Right lobe of liver (tissue), 6 donors: ENCODE measurements at regions not wholly inside any gene's neighbourhood (a gene's known extent, or its start where the extent isn't known, plus 50 kb on each side); places are given as distances from the start of the nearest gene placed in this dataset.

ENCODE experiments used
- ATAC-seq, 4 donors: fragments of 200-7000 bp; cut with Tn5 transposase; one replicate each; pipeline ENCODE4 v1.9.1; 2020; ENCODE audit warnings: mild to moderate bottlenecking in 4 of 4, moderate library complexity in 4 of 4
- DNase-seq, 3 donors: peaks; one replicate each; pipeline ENCODE4 v3.0.0-alpha.2; 2020
- H3K27ac ChIP-seq, 3 donors: fragments of 200-600 bp; one replicate each; pipeline ENCODE4 v1.8.0; 2022
- H3K27me3 ChIP-seq, 2 donors: fragments of 200-600 bp; one replicate each; pipeline ENCODE4 v1.8.0; 2022
- H3K36me3 ChIP-seq, 4 donors: fragments of 200-600 bp; sonication (generic) in 1 of 4; one replicate each; pipeline versions ENCODE4 v1.5.1 to v1.8.0; 2017 to 2022; ENCODE audit warnings: control low read depth in 1 of 4
- H3K4me1 ChIP-seq, 4 donors: fragments of 200-600 bp; sonication (generic) in 1 of 4; one replicate each; pipeline versions ENCODE4 v1.5.1 to v1.8.0; 2017 to 2022; ENCODE audit warnings: control low read depth in 1 of 4
- H3K4me3 ChIP-seq, 3 donors: fragments of 200-600 bp; one replicate each; pipeline ENCODE4 v1.8.0; 2022
- H3K9me3 ChIP-seq, 4 donors: fragments of 200-600 bp; sonication (generic) in 1 of 4; one replicate each; pipeline versions ENCODE4 v1.5.1 to v1.8.0; 2017 to 2022; ENCODE audit warnings: control low read depth in 1 of 4
- CTCF ChIP-seq, 4 donors: fragments of 200-600 bp in 3 of 4; fragments of 450-650 bp in 1 of 4; IDR thresholded peaks; one replicate each; pipeline versions ENCODE4 v1.5.1 to v1.8.0; 2016 to 2022; ENCODE audit warnings: antibody characterized with exemption in 4 of 4, mild to moderate bottlenecking in 2 of 4
- POLR2A ChIP-seq: fragments of 450-650 bp; IDR thresholded peaks from one replicate; pipeline ENCODE4 v1.6.1; 2017; ENCODE audit warnings: antibody characterized with exemption, mild to moderate bottlenecking
- WGBS: methylation state at CpG from one replicate; pipeline ENCODE4 v1.1.6; 2018; ENCODE audit warnings: low coverage, low lambda C conversion rate; ENCODE audit not compliant: insufficient coverage; ENCODE audit errors: missing lambda C conversion rate; 5-methylcytosine and 5-hydroxymethylcytosine counted together
- intact Hi-C, 2 donors: fragments of 100-400 bp; cut with DNase I; formaldehyde crosslinking; loops; one replicate each; pipeline versions ENCODE4 v1.11.2 to v1.14.1; 2022
- donor health status: DM: no; HTN: yes; CAD: no.
- donor health status: DM: no; HTN: no; CAD: no.
- donor health status: DM: no; HTN: no; CAD: no.
- donor health status: DM: no; HTN: yes; CAD: no.
- donor health status: DM: no; HTN: yes; CAD: no.

DNA sequence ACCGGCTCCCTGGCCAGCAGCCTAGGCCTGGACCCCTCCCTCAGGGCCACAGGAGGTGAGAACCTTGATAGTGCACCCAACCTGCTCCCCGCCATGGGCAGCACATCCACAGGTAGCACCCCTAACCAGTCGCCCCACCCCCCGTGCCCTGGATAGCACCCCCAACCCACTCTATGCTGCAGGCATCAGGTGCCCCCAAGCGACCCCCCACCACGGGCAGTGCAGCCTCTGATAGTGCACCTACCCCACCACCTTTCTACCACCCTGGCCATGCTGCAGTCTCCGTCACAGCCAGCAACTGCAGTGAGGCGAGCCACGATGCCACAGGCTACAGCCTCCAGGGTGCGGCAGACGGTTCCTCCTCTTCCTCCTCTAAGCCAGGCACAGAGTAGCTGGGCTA is 55.6 kb downstream of the SOWAHC start:
- Histone ChIP-seq H3K9me3 (no peaks in the 10 kb centered on the region), H3K4me1 (no peaks in the 10 kb centered on the region), H3K4me3 (no peak overlapping the region), H3K27ac (no peak overlapping the region), H3K36me3 (no peaks in the 10 kb centered on the region), H3K27me3 (no peaks in the 10 kb centered on the region)
- TF ChIP-seq CTCF (IDR thresholded peaks at IDR 0.05) (no peak), POLR2A (no peak)
- no peak for DNase-seq
- intact Hi-C loops: no loop called here
- WGBS: 80% methylated on average over 3 of the region's 11 CpGs
- ATAC-seq: no peak

- H3K27me3 ChIP-seq: no peaks in the 10 kb centered on the region
- ATAC-seq: no peak
- no peak overlapping the region for H3K27ac ChIP-seq
- no CpG with 5 or more reads among the region's 8 CpGs for WGBS
- DNase-seq: no peak
- no peaks in the 10 kb centered on the region for H3K4me1 ChIP-seq
- H3K4me3 ChIP-seq: no peak overlapping the region
- H3K9me3 ChIP-seq: no peaks in the 10 kb centered on the region
- intact Hi-C loops: no loop called here
- TF ChIP-seq CTCF (IDR thresholded peaks at IDR 0.05) (no peak), POLR2A (no peak)
- H3K36me3 ChIP-seq: no peaks in the 10 kb centered on the region
These were observed 56.6 kb downstream of the SOWAHC start for GRCh38 chr2:109670556-109671411.

GRCh38 chr2:109674894-109675534 is 60.9 kb downstream of the SOWAHC start:
- H3K27me3 ChIP-seq: no peaks in the 10 kb centered on the region
- peak in 1 of 4 donors; percentile 22 for ATAC-seq
- no peaks in the 10 kb centered on the region for H3K4me1 ChIP-seq
- DNase-seq: no peak
- H3K27ac ChIP-seq: no peak overlapping the region
- no peak overlapping the region for H3K4me3 ChIP-seq
- no peaks in the 10 kb centered on the region for H3K9me3 ChIP-seq
- 50% methylated on average over 8 of the region's 8 CpGs for WGBS
- no peaks in the 10 kb centered on the region for H3K36me3 ChIP-seq
- intact Hi-C loops: no loop called here
- no peak for TF ChIP-seq CTCF (IDR thresholded peaks at IDR 0.05)
- no peak for TF ChIP-seq POLR2A

DNA sequence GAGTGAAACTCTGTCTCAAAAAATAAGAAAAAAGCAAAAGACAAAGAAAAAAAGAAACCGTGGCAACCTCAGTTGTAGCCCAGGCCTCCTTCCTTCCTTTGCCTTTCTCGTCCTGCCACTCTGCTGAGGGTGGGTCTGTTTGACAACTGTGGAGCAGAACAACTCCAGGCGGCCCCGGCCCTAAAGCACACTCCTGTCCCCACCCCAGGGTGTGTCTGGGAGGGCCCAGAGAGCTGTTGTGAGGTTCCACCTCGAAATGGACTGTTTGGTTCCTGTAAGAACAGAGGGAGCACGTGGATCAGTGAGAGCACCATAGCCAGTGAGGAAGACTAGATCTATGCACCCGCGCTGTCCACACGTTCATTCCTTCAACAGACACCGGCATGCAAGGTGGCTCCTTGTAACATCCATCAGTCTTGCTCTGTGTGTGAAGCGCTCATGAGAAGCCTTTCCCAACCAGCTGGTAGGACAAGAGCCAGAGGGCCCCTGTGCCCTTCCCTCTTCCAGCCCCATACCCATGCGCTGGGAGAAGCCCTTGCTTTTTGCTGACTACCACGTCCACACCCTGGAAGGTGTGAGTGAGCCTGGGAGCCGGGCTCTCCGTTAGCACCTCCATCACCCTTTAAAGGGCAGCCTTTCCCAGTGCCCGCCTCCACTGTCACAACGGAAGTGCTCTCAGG is 61.6 kb downstream of the SOWAHC start:
- Histone ChIP-seq H3K4me1 (peaks cover 0 to under 1% (median 0%) of the 10 kb centered on the region in 4 donors), H3K36me3 (no peaks in the 10 kb centered on the region), H3K27ac (no peak overlapping the region), H3K27me3 (no peaks in the 10 kb centered on the region), H3K4me3 (no peak overlapping the region), H3K9me3 (no peaks in the 10 kb centered on the region)
- ATAC-seq: no peak
- 73% methylated on average over 3 of the region's 17 CpGs for WGBS
- no peak for DNase-seq
- intact Hi-C loops: no loop called here
- TF ChIP-seq CTCF (IDR thresholded peaks at IDR 0.05): no peak
- TF ChIP-seq POLR2A: no peak
